Activated CD8-positive, alpha-beta memory T cell treated with anti-CD3 and anti-CD28 coated beads, Interleukin-2, amount 10 ng/mL, durations not matched to agents 7 days and 5 days (primary cell): ENCODE measurements at regions not wholly inside any gene's neighbourhood (a gene's known extent, or its start where the extent isn't known, plus 50 kb on each side); places are given as distances from the start of the nearest gene placed in this dataset.

Source experiments
- ATAC-seq: fragments of 150-1000 bp; cut with Tn5 transposase; one replicate; pipeline ENCODE4 v1.10.0; 2021; ENCODE audit warnings: moderate library complexity
- CTCF ChIA-PET: fragments of 350-600 bp; sonication (Branson Sonifier 250); formaldehyde crosslinking; loops from one replicate; lab custom pipeline; 2021; ENCODE audit warnings: antibody characterized with exemption; lab: Charles Lee
- DNase-seq: peaks from one replicate; pipeline ENCODE4 v3.0.0-alpha.2; 2020
- H3K27ac Mint-ChIP-seq: one replicate; pipeline ENCODE4 v1.8.0; 2021; ENCODE audit warnings: mild to moderate bottlenecking, mixed read lengths
- H3K27me3 Mint-ChIP-seq: one replicate; pipeline ENCODE4 v1.8.0; 2021; ENCODE audit warnings: mixed read lengths
- H3K36me3 Mint-ChIP-seq: one replicate; pipeline ENCODE4 v1.8.0; 2021; ENCODE audit warnings: mild to moderate bottlenecking, mixed read lengths
- H3K4me1 Mint-ChIP-seq: one replicate; pipeline ENCODE4 v1.8.0; 2021; ENCODE audit warnings: mixed read lengths
- H3K4me3 Mint-ChIP-seq: one replicate; pipeline ENCODE4 v1.8.0; 2021; ENCODE audit warnings: mild to moderate bottlenecking, moderate library complexity, mixed read lengths
- H3K9me3 Mint-ChIP-seq: one replicate; pipeline ENCODE4 v1.8.0; 2022; ENCODE audit warnings: low read depth, mixed read lengths

GRCh38 chr11:116240710-116241109, 532.1 kb downstream of the BUD13 start:
- H3K4me3 Mint-ChIP-seq: no peak overlapping the region
- peaks cover 3% of the 10 kb centered on the region for H3K27me3 Mint-ChIP-seq
- H3K4me1 Mint-ChIP-seq: no peaks in the 10 kb centered on the region
- DNase-seq (no peak), ATAC-seq (no peak)
- H3K27ac Mint-ChIP-seq: no peak overlapping the region
- H3K36me3 Mint-ChIP-seq: no peaks in the 10 kb centered on the region
- no peaks in the 10 kb centered on the region for H3K9me3 Mint-ChIP-seq
- CTCF ChIA-PET: no interaction called here

DNA sequence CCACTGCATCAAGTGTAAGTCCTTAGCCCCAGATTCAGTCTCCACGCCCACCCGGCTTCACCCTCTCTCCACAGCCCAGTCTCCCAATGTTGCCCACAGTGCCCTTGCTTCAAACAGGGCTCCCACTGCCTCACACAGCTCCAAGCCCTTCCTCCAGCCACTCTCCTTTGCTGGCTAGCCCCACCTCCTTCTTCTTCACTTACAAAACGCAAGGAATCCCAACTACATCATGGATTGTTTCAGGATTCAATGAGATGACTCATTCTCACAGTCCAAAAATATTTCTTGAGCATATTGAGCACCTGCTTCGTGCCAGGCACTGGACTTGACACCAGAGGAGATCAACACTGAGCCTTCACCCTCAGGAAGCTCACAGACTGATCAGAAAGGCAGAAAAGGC, 533.5 kb downstream of the BUD13 start:
- H3K27ac Mint-ChIP-seq: no peak overlapping the region
- CTCF ChIA-PET: no interaction called here
- H3K4me3 Mint-ChIP-seq: no peak overlapping the region
- H3K4me1 Mint-ChIP-seq: no peaks in the 10 kb centered on the region
- no peak for ATAC-seq
- H3K27me3 Mint-ChIP-seq: peaks cover 3% of the 10 kb centered on the region
- H3K9me3 Mint-ChIP-seq: no peaks in the 10 kb centered on the region
- H3K36me3 Mint-ChIP-seq: no peaks in the 10 kb centered on the region
- DNase-seq: no peak

- ATAC-seq: no peak
Observed at GRCh38 chr11:116234989-116235568, 537.7 kb downstream of the BUD13 start.

GRCh38 chr11:116233561-116233960, 539.2 kb downstream of the BUD13 start:
- H3K36me3 Mint-ChIP-seq: no peaks in the 10 kb centered on the region
- no peaks in the 10 kb centered on the region for H3K4me1 Mint-ChIP-seq
- no peaks in the 10 kb centered on the region for H3K27me3 Mint-ChIP-seq
- ATAC-seq (no peak), DNase-seq (no peak)
- H3K27ac Mint-ChIP-seq: no peak overlapping the region
- H3K9me3 Mint-ChIP-seq: no peaks in the 10 kb centered on the region
- H3K4me3 Mint-ChIP-seq: no peak overlapping the region
- CTCF ChIA-PET: interaction anchor here (0.6 to 1.1 kb wide), 2 partner anchors 8 to 10 kb away, joined by 3 to 4 read pairs; no protein-coding TSS in a partner anchor

More at GRCh38 chr11:116234989-116235568, 537.7 kb downstream of the BUD13 start:
- no peaks in the 10 kb centered on the region for H3K36me3 Mint-ChIP-seq
- H3K4me3 Mint-ChIP-seq: no peak overlapping the region
- CTCF ChIA-PET: no interaction called here
- DNase-seq: no peak
- no peaks in the 10 kb centered on the region for H3K4me1 Mint-ChIP-seq
- H3K9me3 Mint-ChIP-seq: no peaks in the 10 kb centered on the region
- H3K27ac Mint-ChIP-seq: no peak overlapping the region
- no peaks in the 10 kb centered on the region for H3K27me3 Mint-ChIP-seq

- CTCF ChIA-PET: no interaction called here
- H3K27me3 Mint-ChIP-seq: no peaks in the 10 kb centered on the region
- no peak for ATAC-seq
Observed at GRCh38 chr11:116232364-116232828, 540.4 kb downstream of the BUD13 start.

DNA sequence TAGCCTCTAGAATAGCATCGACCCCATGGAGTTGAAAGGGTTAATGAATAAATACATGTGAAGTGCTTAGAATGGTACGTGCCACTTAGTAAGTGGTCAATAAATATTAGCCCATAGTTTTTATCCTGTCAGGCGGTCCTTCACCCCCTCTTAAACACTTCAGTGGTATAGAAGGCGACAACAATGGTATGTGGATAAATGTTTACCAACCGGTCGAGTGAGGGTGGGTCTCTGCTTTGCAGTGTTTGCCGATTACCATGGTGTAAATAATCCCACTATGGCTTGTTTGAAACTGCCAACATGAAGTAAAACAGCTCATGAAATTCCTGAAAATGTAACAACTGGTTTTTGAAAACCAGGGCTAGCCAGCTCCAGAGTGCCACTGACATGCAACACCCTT, 541.2 kb downstream of the BUD13 start:
- H3K9me3 Mint-ChIP-seq: no peaks in the 10 kb centered on the region
- CTCF ChIA-PET: no interaction called here

More at GRCh38 chr11:116232364-116232828, 540.4 kb downstream of the BUD13 start:
- H3K9me3 Mint-ChIP-seq: no peaks in the 10 kb centered on the region
- no peaks in the 10 kb centered on the region for H3K36me3 Mint-ChIP-seq
- no peak overlapping the region for H3K27ac Mint-ChIP-seq
- DNase-seq: no peak
- no peak overlapping the region for H3K4me3 Mint-ChIP-seq
- H3K4me1 Mint-ChIP-seq: no peaks in the 10 kb centered on the region

DNA sequence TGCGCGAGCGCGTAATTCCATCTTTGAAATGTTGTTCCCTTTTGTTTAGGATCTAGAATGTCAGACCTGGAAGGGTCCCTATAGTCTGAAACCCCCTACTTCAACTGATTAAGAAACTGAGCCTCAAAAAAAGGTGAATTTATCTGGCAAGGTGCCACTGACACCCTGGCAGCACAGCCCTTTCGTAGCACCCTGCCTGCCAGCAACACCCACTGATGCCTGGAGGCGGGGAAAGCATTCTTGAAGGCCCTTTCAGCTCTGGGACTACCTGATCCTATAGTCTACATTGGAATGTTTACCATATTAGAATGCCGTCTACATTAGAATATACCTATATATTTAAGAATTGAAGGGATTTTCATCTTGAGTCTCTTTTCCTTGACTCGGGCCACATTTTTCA, 542.3 kb downstream of the BUD13 start:
- DNase-seq (no peak), ATAC-seq (no peak)
- no peaks in the 10 kb centered on the region for H3K27me3 Mint-ChIP-seq
- no peaks in the 10 kb centered on the region for H3K9me3 Mint-ChIP-seq
- CTCF ChIA-PET: no interaction called here
- H3K27ac Mint-ChIP-seq: no peak overlapping the region
- no peak overlapping the region for H3K4me3 Mint-ChIP-seq
- no peaks in the 10 kb centered on the region for H3K4me1 Mint-ChIP-seq
- H3K36me3 Mint-ChIP-seq: no peaks in the 10 kb centered on the region

More for the DNA sequence above, 541.2 kb downstream of the BUD13 start:
- Mint-ChIP-seq H3K4me3 (no peak overlapping the region), H3K4me1 (no peaks in the 10 kb centered on the region), H3K27ac (no peak overlapping the region), H3K36me3 (no peaks in the 10 kb centered on the region), H3K27me3 (no peaks in the 10 kb centered on the region)
- no peak for ATAC-seq
- no peak for DNase-seq

DNA sequence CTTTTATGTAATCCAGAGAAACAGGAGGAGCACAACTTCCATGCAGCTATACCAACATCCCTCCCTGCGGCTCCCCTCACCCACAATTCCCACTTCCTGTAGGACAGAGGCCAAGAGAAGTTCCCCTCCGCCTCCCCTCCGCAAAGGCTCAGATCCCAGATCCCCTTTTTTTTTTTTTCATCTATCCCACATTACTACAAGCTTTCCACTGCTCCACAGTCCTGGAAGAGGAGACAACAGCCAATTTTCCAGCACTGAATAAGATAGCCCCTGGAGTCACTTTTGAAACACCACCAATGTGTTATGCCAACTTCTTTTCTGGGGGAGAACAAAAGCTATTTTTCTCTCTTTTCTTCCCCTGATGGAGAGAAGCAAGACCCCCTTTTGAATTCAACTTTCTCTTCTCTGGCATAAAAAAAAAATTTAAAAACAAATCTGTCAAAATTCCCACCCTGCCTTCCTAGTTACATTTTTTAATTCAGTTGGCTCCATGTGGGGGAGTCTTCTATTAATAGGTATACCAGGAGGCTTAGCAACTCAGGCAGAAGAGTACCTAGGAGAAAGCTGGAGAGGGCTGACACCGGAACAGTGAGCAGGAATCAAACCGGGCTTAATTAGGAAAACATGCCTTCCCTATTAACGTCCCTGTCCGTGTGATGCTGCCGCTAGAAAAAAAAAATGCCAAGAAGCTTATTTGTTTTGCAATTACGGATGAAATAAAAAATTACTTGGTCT, 543.4 kb downstream of the BUD13 start:
- H3K4me1 Mint-ChIP-seq: no peaks in the 10 kb centered on the region
- no peak for ATAC-seq
- CTCF ChIA-PET: interaction anchor here (1.5 kb wide), 1 partner anchor 12 kb away, joined by 5 read pairs; no protein-coding TSS in a partner anchor
- H3K36me3 Mint-ChIP-seq: no peaks in the 10 kb centered on the region
- no peaks in the 10 kb centered on the region for H3K9me3 Mint-ChIP-seq
- no peak overlapping the region for H3K4me3 Mint-ChIP-seq
- no peak overlapping the region for H3K27ac Mint-ChIP-seq
- H3K27me3 Mint-ChIP-seq: no peaks in the 10 kb centered on the region
- no peak for DNase-seq

DNA sequence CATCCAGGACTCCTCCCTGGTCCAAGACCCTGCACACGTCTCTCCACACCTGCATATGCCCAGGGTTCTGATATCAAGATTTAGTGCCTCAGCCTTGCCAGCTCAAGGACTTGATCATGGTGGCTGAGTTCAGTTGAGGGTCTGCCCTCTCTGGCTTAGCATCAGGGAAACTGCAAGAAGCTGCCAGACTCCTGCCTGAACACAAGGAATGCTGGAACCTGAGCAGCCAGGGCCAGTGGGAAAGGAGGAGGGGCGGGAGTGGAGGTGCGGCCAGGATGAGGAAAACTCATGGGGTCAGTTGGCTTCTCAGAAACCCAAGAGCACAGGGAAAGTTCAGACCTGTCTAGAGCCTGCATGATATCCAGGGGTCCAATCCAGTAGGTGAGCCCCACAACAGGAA, 546.1 kb downstream of the BUD13 start:
- Mint-ChIP-seq H3K27ac (no peak overlapping the region), H3K27me3 (no peaks in the 10 kb centered on the region), H3K4me3 (no peak overlapping the region), H3K9me3 (no peaks in the 10 kb centered on the region), H3K4me1 (no peaks in the 10 kb centered on the region), H3K36me3 (no peaks in the 10 kb centered on the region)
- CTCF ChIA-PET: no interaction called here
- no peak for DNase-seq
- ATAC-seq: no peak

- H3K4me1 Mint-ChIP-seq: no peaks in the 10 kb centered on the region
- ATAC-seq (no peak), DNase-seq (no peak)
- H3K4me3 Mint-ChIP-seq: no peak overlapping the region
- no peak overlapping the region for H3K27ac Mint-ChIP-seq
- no peaks in the 10 kb centered on the region for H3K9me3 Mint-ChIP-seq
- H3K36me3 Mint-ChIP-seq: no peaks in the 10 kb centered on the region
- H3K27me3 Mint-ChIP-seq: no peaks in the 10 kb centered on the region
- CTCF ChIA-PET: interaction anchor here (0.7 kb wide), 2 partner anchors 8 to 311 kb away, joined by 3 read pairs; no protein-coding TSS in a partner anchor
Observed at GRCh38 chr11:116225784-116226585, 546.8 kb downstream of the BUD13 start.

DNA sequence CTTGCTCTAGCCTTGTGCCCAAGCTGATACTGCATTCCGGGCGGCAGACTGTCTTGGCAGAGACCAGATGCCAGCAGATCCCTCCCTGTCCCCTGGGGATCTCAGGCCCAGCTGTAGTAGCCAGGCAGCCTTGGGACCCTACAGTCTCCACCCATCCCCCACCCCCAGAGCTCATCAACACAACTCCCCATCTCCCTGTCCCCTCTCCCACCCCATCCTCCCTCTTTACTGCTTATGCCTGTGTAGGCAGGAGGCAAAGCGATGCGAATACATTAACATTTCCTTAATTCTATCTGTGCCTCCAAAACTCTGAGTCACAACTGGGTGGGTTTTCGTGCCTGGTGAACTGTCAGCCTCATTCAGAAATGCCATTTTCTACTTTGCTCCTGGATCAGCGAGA, 547.6 kb downstream of the BUD13 start:
- H3K4me3 Mint-ChIP-seq: no peak overlapping the region
- DNase-seq (no peak), ATAC-seq (no peak)
- no peaks in the 10 kb centered on the region for H3K27me3 Mint-ChIP-seq
- no peaks in the 10 kb centered on the region for H3K4me1 Mint-ChIP-seq
- CTCF ChIA-PET: interaction anchor here (0.7 kb wide), 2 partner anchors 9 to 310 kb away, joined by 3 read pairs; no protein-coding TSS in a partner anchor
- no peaks in the 10 kb centered on the region for H3K9me3 Mint-ChIP-seq
- H3K36me3 Mint-ChIP-seq: no peaks in the 10 kb centered on the region
- H3K27ac Mint-ChIP-seq: no peak overlapping the region

DNA sequence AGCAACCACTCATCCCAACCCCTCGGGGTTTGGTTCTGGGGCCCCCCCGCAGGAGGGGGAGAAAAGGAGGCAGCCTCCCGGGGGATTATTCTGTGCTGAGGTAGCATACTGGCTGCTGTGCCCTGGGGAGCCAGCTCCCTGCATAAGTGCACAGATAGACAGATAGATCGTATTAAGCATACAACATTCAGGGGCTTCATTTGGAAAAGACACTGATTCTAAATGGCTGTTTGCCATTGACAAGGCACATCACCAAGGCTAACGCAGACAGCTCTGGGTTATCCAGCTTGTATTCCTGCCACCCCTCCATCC, 547.9 kb downstream of the BUD13 start:
- Mint-ChIP-seq H3K27me3 (no peaks in the 10 kb centered on the region), H3K4me3 (no peak overlapping the region)
- CTCF ChIA-PET: no interaction called here

GRCh38 chr11:116224154-116224888, 548.5 kb downstream of the BUD13 start:
- no peak overlapping the region for H3K4me3 Mint-ChIP-seq
- CTCF ChIA-PET: interaction anchor here (1.1 to 1.4 kb wide), 2 partner anchors 9 to 17 kb away, joined by 4 read pairs; no protein-coding TSS in a partner anchor
- no peaks in the 10 kb centered on the region for H3K36me3 Mint-ChIP-seq
- H3K4me1 Mint-ChIP-seq: no peaks in the 10 kb centered on the region
- ATAC-seq (peak; percentile 42), DNase-seq (peak; percentile 45)
- H3K9me3 Mint-ChIP-seq: no peaks in the 10 kb centered on the region
- no peak overlapping the region for H3K27ac Mint-ChIP-seq
- no peaks in the 10 kb centered on the region for H3K27me3 Mint-ChIP-seq

More for the DNA sequence above, 547.9 kb downstream of the BUD13 start:
- H3K27ac Mint-ChIP-seq: no peak overlapping the region
- H3K4me1 Mint-ChIP-seq: no peaks in the 10 kb centered on the region
- H3K9me3 Mint-ChIP-seq: no peaks in the 10 kb centered on the region
- no peak for DNase-seq
- H3K36me3 Mint-ChIP-seq: no peaks in the 10 kb centered on the region
- ATAC-seq: no peak
